Endodermal cell (in vitro differentiated cells): ENCODE measurements at regions not wholly inside any gene's neighbourhood (a gene's known extent, or its start where the extent isn't known, plus 50 kb on each side); places are given as distances from the start of the nearest gene placed in this dataset.
A peak's percentile ranks its signal among the peaks of the same experiment; 100 is the strongest.
"Not testable (repeated sequence)": the region's sequence is repeated elsewhere in the genome, so short reads cannot be mapped to it uniquely, and the experiment has no call there.

Experiments
- DNase-seq: peaks from one replicate; pipeline ENCODE4 v3.0.0-alpha.2; 2017
- H3K27ac ChIP-seq: 2 replicates; pipeline ENCODE4 v1.5.1; 2013; ENCODE audit warnings: mild to moderate bottlenecking, low read depth, low read length, moderate library complexity
- H3K27me3 ChIP-seq: 2 replicates; pipeline ENCODE4 v1.6.1; 2013; ENCODE audit warnings: mild to moderate bottlenecking, low read length, moderate library complexity; ENCODE audit not compliant: insufficient read depth, control insufficient read depth, poor library complexity, severe bottlenecking
- H3K36me3 ChIP-seq: 2 replicates; pipeline ENCODE4 v1.7.0; 2013; ENCODE audit warnings: mild to moderate bottlenecking, low read length, moderate library complexity; ENCODE audit not compliant: control insufficient read depth, insufficient read depth
- H3K4me1 ChIP-seq: one replicate; pipeline ENCODE4 v1.7.0; 2013; ENCODE audit warnings: low read length; ENCODE audit not compliant: control insufficient read depth, insufficient read depth
- H3K4me3 ChIP-seq: 2 replicates; pipeline ENCODE4 v1.5.1; 2013; ENCODE audit warnings: mild to moderate bottlenecking, low read length, moderate library complexity
- H3K9ac ChIP-seq: 2 replicates; pipeline ENCODE4 v1.6.1; 2013; ENCODE audit warnings: mild to moderate bottlenecking, low read length, moderate library complexity; ENCODE audit not compliant: poor library complexity, severe bottlenecking; ENCODE audit errors: extremely low read depth
- H3K9me3 ChIP-seq: 2 replicates; pipeline ENCODE4 v1.6.1; 2013; ENCODE audit warnings: mild to moderate bottlenecking, low read length, moderate library complexity; ENCODE audit not compliant: control insufficient read depth
- H3K27ac Mint-ChIP-seq: 2 replicates; pipeline ENCODE4 v1.8.0; 2020; ENCODE audit warnings: mixed read lengths
- H3K27me3 Mint-ChIP-seq: 2 replicates; pipeline ENCODE4 v1.8.0; 2021; ENCODE audit warnings: mild to moderate bottlenecking, mixed read lengths; ENCODE audit not compliant: insufficient read depth
- H3K36me3 Mint-ChIP-seq: 2 replicates; pipeline ENCODE4 v1.8.0; 2020; ENCODE audit warnings: low read depth, mixed read lengths
- H3K4me1 Mint-ChIP-seq: 2 replicates; pipeline ENCODE4 v1.8.0; 2020; ENCODE audit warnings: mixed read lengths
- H3K4me3 Mint-ChIP-seq: 2 replicates; pipeline ENCODE4 v1.8.0; 2020; ENCODE audit warnings: mild to moderate bottlenecking, moderate library complexity, mixed read lengths
- H3K9me3 Mint-ChIP-seq: 2 replicates; pipeline ENCODE4 v1.8.0; 2020; ENCODE audit warnings: mild to moderate bottlenecking, mixed read lengths
- WGBS, 2 experiments: methylation state at CpG; one replicate each; pipeline versions ENCODE4 v1.1.5 to v1.1.7; 2013; ENCODE audit warnings: missing lambda C conversion rate in 2 of 2, mixed read lengths in 1 of 2; ENCODE audit not compliant: insufficient coverage in 1 of 2, insufficient read length in 1 of 2; 5-methylcytosine and 5-hydroxymethylcytosine counted together
- TF ChIP-seq, protein P1 (sequence below): fragments of 200-600 bp; sonication (generic); conservative IDR thresholded peaks from 2 replicates; pipeline ENCODE4 v1.5.0; 2021; ENCODE audit warnings: antibody characterized with exemption, mild to moderate bottlenecking

DNA sequence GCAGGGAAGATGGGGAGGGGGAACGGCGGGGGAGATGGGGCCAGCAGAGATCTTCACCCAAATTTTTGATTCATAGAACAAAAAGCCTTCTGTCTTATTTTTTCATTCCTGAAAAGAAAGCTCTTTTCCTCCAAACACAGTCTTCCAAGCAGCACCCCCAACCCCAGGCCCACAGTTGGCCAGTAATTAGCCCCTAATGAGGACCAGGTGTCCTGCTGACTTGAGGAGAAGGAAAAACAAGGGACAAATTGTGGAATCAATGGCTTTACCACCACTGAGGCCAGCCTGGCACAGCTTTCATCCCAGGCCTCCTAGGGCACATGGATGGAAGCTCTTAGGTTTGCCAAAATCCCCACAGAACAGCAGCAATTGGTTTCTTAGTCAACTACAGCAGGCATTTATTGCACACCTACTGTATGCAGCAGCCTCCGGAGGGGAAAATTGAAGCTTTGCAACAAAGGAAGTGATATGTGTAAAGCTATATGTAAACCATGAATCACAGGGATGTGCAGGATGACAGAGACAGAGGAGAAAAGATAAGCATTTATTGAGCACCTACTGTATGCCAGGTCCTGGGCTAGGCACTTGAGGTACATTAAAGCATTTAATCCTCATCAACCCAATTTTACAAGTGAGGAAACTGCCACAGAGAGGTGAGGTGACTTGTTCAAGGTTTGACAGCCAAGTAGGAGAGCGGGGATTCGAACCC, 199.5 kb downstream of the TBC1D2B start:
- H3K4me3 Mint-ChIP-seq, result no peak overlapping the region
- no peaks in the 10 kb centered on the region for H3K36me3 ChIP-seq
- no peaks in the 10 kb centered on the region for H3K4me1 ChIP-seq
- no peak overlapping the region for H3K9ac ChIP-seq
- H3K27me3 ChIP-seq, result no peaks in the 10 kb centered on the region
- DNase-seq, result no peak
- H3K36me3 Mint-ChIP-seq, result no peaks in the 10 kb centered on the region
- no peaks in the 10 kb centered on the region for H3K4me1 Mint-ChIP-seq
- H3K9me3 Mint-ChIP-seq, result no peaks in the 10 kb centered on the region
- TF ChIP-seq, protein P1, sequence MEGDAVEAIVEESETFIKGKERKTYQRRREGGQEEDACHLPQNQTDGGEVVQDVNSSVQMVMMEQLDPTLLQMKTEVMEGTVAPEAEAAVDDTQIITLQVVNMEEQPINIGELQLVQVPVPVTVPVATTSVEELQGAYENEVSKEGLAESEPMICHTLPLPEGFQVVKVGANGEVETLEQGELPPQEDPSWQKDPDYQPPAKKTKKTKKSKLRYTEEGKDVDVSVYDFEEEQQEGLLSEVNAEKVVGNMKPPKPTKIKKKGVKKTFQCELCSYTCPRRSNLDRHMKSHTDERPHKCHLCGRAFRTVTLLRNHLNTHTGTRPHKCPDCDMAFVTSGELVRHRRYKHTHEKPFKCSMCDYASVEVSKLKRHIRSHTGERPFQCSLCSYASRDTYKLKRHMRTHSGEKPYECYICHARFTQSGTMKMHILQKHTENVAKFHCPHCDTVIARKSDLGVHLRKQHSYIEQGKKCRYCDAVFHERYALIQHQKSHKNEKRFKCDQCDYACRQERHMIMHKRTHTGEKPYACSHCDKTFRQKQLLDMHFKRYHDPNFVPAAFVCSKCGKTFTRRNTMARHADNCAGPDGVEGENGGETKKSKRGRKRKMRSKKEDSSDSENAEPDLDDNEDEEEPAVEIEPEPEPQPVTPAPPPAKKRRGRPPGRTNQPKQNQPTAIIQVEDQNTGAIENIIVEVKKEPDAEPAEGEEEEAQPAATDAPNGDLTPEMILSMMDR, result no peak
- H3K9me3 ChIP-seq, result no peaks in the 10 kb centered on the region
- H3K27ac Mint-ChIP-seq, result no peak overlapping the region
- WGBS, 2 experiments, result 58 to 82% methylated on average over 2 to 3 of the region's 5 CpGs
- H3K27me3 Mint-ChIP-seq, result no peaks in the 10 kb centered on the region
- H3K27ac ChIP-seq, result no peak overlapping the region
- no peak overlapping the region for H3K4me3 ChIP-seq

DNA sequence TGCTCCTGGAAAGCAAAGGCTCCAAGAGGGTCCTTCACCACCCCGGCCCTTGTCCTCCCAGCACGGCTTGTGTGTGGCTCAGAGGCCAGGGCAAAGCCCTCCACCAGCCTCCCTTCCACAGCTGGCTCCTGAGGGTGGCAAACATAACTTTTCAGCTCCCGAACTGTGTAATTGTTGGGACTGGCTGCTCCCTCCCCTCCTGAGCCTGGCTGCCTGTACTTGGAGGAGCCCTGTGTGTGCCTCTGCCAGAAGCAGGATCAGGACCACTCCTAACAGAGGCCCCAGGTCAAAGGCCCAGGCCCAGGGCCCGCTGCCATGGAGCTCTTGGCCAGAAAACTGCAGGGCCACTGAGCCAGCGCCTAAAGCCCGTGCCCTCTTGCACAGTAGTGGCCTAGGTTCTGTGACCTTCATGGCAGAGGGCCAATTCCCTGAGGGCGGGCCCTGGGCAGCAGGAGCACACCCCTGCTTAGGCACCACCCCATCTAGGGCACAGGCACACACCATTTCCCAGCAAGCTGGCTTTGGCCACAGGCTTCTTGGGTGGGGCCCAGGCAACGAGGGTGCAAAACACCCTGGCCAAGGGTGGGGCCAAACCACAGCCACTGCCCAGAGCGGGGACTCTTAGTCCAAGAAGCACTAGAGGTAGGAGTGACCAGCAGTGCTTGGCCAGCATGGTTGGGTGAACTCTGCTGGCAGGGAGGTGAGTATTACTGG, 201.2 kb downstream of the TBC1D2B start:
- H3K27ac Mint-ChIP-seq, result not testable (repeated sequence)
- WGBS, 2 experiments, result 75% methylated on average over 3 of the region's 9 CpGs; no CpG with 5 or more reads in 1 of the 2 experiments

DNA sequence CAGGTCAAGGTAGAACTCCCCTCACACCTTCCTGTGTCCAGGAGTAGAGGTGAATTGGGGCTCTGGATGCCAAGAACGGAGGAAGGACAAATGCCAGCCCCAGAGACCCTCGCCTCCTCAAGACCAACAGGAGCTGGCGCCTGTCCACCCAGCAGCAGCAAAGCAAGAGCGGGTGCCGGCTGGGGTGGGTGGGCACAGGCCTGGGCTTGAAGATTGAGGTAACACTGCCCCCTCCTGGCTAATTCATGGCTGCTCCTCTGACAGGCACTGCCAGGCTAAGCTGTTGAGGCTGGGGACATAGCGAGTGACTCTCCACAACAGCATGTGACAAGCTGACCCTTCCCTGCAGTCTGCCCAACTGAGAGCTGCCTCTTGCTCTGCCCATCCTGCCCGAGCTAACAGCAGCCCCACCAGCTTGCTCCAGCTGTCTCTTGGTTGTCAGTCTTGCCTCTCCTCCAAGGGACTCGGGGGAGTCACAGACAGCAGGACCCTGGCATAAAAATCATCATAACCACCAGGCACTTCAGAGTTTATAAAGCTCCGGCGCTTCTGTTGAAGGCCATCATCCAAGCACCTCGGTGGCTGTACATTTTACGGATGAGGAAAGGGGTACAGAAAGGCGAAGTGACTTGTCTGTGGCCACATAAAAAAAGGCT, 202.3 kb downstream of the TBC1D2B start:
- not testable (repeated sequence) for H3K4me1 ChIP-seq, H3K36me3 Mint-ChIP-seq, H3K27ac Mint-ChIP-seq, H3K27ac ChIP-seq, H3K27me3 ChIP-seq, H3K9me3 ChIP-seq, H3K9me3 Mint-ChIP-seq, H3K4me3 ChIP-seq, H3K4me3 Mint-ChIP-seq, H3K27me3 Mint-ChIP-seq, H3K9ac ChIP-seq, H3K36me3 ChIP-seq, H3K4me1 Mint-ChIP-seq
- DNase-seq, result peak; percentile 94
- TF ChIP-seq, protein P1, result peak; percentile 89
- WGBS, 2 experiments, result 50% methylated on average over 12 of the region's 13 CpGs; no CpG with 5 or more reads in 1 of the 2 experiments

More for the DNA sequence above, 201.2 kb downstream of the TBC1D2B start:
- not testable (repeated sequence) for H3K4me3 ChIP-seq, H3K9me3 Mint-ChIP-seq, DNase-seq, H3K27ac ChIP-seq, H3K9ac ChIP-seq, H3K36me3 Mint-ChIP-seq, H3K4me3 Mint-ChIP-seq, H3K4me1 ChIP-seq, H3K27me3 Mint-ChIP-seq, H3K27me3 ChIP-seq, H3K4me1 Mint-ChIP-seq, H3K36me3 ChIP-seq, H3K9me3 ChIP-seq
